ENCODE measurements at regions not wholly inside any gene's neighbourhood (a gene's known extent, or its start where the extent isn't known, plus 50 kb on each side); places are given as distances from the start of the nearest gene placed in this dataset.

GRCh38 chrX:98412058-98412457 lies 1528.3 kb downstream of the RPA4 start:
- H4K20me1 ChIP-seq (ENCODE audit: insufficient read depth): no peaks in the 10 kb centered on the region
- POLR2A ChIA-PET: no interaction called here
- RAD21 ChIA-PET (ENCODE audit: low non-redundant PET in 1 of 2, low total read pairs in 2 of 2, uncharacterized antibody in 2 of 2, unreplicated experiment in 2 of 2): no interaction called here
- H3K4me1 ChIP-seq (ENCODE audit: control insufficient read depth in 1 of 2, insufficient read depth in 2 of 2, low read length in 2 of 2): no peaks in the 10 kb centered on the region
- no peak overlapping the region for H3K4me2 ChIP-seq (ENCODE audit: low read length)
- H3K27ac ChIP-seq (ENCODE audit: low read depth, low read length): no peak overlapping the region
- no peak overlapping the region for H2AFZ ChIP-seq (ENCODE audit: low read depth, low read length, poor library complexity, severe bottlenecking)
- DNase-seq (ENCODE audit: low read depth, low spot score) (no peak), ATAC-seq (no peak)
- no peaks in the 10 kb centered on the region for H3K27me3 ChIP-seq (ENCODE audit: insufficient read depth, low read length)
- no peak overlapping the region for H3K4me3 ChIP-seq (replicated peaks in 1 of 2; ENCODE audit: low read depth in 1 of 2, low read length in 2 of 2)
- CTCF ChIA-PET: no interaction called here
- no TSS peak for BruUV-seq (replicated peaks)
- H3K36me3 ChIP-seq (ENCODE audit: control insufficient read depth in 1 of 2, insufficient read depth in 2 of 2, low read length in 2 of 2): no peaks in the 10 kb centered on the region
- intact Hi-C loops (cut with micrococcal nuclease): no loop called here
- H3K9ac ChIP-seq (ENCODE audit: low read length): no peak overlapping the region
- H3K9me2 ChIP-seq (ENCODE audit: insufficient read depth): no peaks in the 10 kb centered on the region
- TF ChIP-seq ATF3 (IDR thresholded peaks at IDR 0.05): no peak
- TF ChIP-seq ZNF274 (IDR thresholded peaks at IDR 0.05; ENCODE audit: low read depth, low read length): no peak
- no peak for TF ChIP-seq POLR2AphosphoS5 (IDR thresholded peaks at IDR 0.05; ENCODE audit: low read depth, low read length)
- TF ChIP-seq RAD21 (IDR thresholded peaks at IDR 0.05; ENCODE audit: low read depth): no peak
- TF ChIP-seq EZH2 (IDR thresholded peaks at IDR 0.05): no peak
- TF ChIP-seq CEBPB (IDR thresholded peaks at IDR 0.05; ENCODE audit: low read depth): no peak
- TF ChIP-seq REST (IDR thresholded peaks at IDR 0.05; ENCODE audit: low read depth): no peak
- TF ChIP-seq SP1 (IDR thresholded peaks at IDR 0.05; ENCODE audit: low read depth): no peak
- TF ChIP-seq ZFX (IDR thresholded peaks at IDR 0.05): no peak
- no peak for TF ChIP-seq MAX (IDR thresholded peaks at IDR 0.05)
- no peak for TF ChIP-seq YY1 (IDR thresholded peaks at IDR 0.05; ENCODE audit: extremely low read depth, insufficient replicate concordance, low read depth, low read length)
- TF ChIP-seq EZH2phosphoT487 (IDR thresholded peaks at IDR 0.05; ENCODE audit: borderline replicate concordance): no peak
- TF ChIP-seq SIN3A (IDR thresholded peaks at IDR 0.05; ENCODE audit: low read depth): no peak
- no peak for TF ChIP-seq CBX3 (IDR thresholded peaks at IDR 0.05; ENCODE audit: low read depth)
- TF ChIP-seq EGR1 (IDR thresholded peaks at IDR 0.05; ENCODE audit: low read depth): no peak
- TF ChIP-seq ZBTB33 (IDR thresholded peaks at IDR 0.05; ENCODE audit: extremely low read depth, insufficient replicate concordance, low read length): no peak
- TF ChIP-seq POLR2A (IDR thresholded peaks at IDR 0.05; ENCODE audit: borderline replicate concordance, extremely low read depth, insufficient read depth, insufficient read length): no peak
- TF ChIP-seq SRF (IDR thresholded peaks at IDR 0.05; ENCODE audit: low read depth): no peak
- no peaks in the 10 kb centered on the region for H3K79me2 ChIP-seq (ENCODE audit: insufficient read depth, low read length)
- H3K9me3 ChIP-seq (ENCODE audit: control insufficient read depth in 1 of 2, insufficient read depth in 1 of 2, low read depth in 1 of 2, low read length in 2 of 2): no peaks in the 10 kb centered on the region

Data from HCT116 (cell line).